Suprapubic skin (tissue), 4 donors: ENCODE measurements at regions not wholly inside any gene's neighbourhood (a gene's known extent, or its start where the extent isn't known, plus 50 kb on each side); places are given as distances from the start of the nearest gene placed in this dataset.

Experiments
- DNase-seq, 2 donors: peaks; one replicate each; pipeline ENCODE4 v3.0.0-alpha.2; 2019; ENCODE audit warnings: low spot score in 2 of 2
- H3K27ac ChIP-seq: fragments of 200-600 bp; sonication (generic); one replicate; pipeline ENCODE4 v1.5.1; 2019
- H3K27me3 ChIP-seq: fragments of 200-600 bp; sonication (generic); one replicate; pipeline ENCODE4 v1.5.1; 2019
- H3K36me3 ChIP-seq: fragments of 200-600 bp; sonication (generic); one replicate; pipeline ENCODE4 v1.5.1; 2019
- H3K4me1 ChIP-seq: fragments of 200-600 bp; sonication (generic); one replicate; pipeline ENCODE4 v1.5.1; 2019
- H3K4me3 ChIP-seq: fragments of 200-600 bp; sonication (generic); one replicate; pipeline ENCODE4 v1.5.1; 2019; ENCODE audit warnings: mild to moderate bottlenecking
- H3K9me3 ChIP-seq: fragments of 200-600 bp; sonication (generic); one replicate; pipeline ENCODE4 v1.5.1; 2019
- EP300 ChIP-seq: sonication (generic); formaldehyde crosslinking; IDR thresholded peaks from one replicate; pipeline ENCODE4 v1.6.1; 2017; ENCODE audit warnings: antibody characterized with exemption
- POLR2A ChIP-seq, 2 donors: fragments of 450-650 bp; IDR thresholded peaks; one replicate each; pipeline ENCODE4 v1.6.1; 2017; ENCODE audit warnings: antibody characterized with exemption in 2 of 2, mild to moderate bottlenecking in 2 of 2, moderate library complexity in 2 of 2
- POLR2AphosphoS5 ChIP-seq, 3 donors: sonication (generic); formaldehyde crosslinking; IDR thresholded peaks; one replicate each; pipeline ENCODE4 v1.6.1; 2017; ENCODE audit warnings: antibody characterized with exemption in 3 of 3
- WGBS: methylation state at CpG from one replicate; pipeline ENCODE4 v1.1.5; 2018; 5-methylcytosine and 5-hydroxymethylcytosine counted together
- TF ChIP-seq, protein P1 (sequence below), 2 donors: fragments of 200-600 bp in 1 of 2; fragments of 450-650 bp in 1 of 2; sonication (generic) in 1 of 2; IDR thresholded peaks; one replicate each; pipeline ENCODE4 v1.5.1; 2016 to 2019; ENCODE audit warnings: antibody characterized with exemption in 2 of 2, mild to moderate bottlenecking in 1 of 2, moderate library complexity in 1 of 2

DNA sequence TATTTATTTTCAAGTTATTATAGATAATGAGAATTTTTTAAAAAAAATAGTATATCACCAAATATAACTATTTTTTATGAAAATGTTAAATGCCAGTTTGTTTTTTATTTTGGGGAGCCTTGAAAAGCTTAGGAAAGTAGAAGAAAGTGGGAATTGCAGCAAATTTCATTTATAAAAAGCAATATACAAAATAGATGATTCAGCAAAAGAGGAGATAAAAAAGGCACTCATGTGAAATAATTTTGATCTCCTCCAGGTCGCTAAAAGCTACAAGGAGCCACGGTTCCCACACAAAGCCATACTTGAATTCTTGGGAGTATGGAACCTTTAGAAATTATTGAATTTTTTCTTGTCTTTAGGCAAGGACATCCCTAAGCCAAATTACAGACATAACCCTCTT lies 625.0 kb upstream of the SGO1 start:
- H3K9me3 ChIP-seq, result peaks cover 9% of the 10 kb centered on the region
- WGBS, result 67% methylated on average over 2 of the region's 2 CpGs
- no peak overlapping the region for H3K27ac ChIP-seq
- H3K27me3 ChIP-seq, result no peaks in the 10 kb centered on the region
- no peak overlapping the region for H3K4me3 ChIP-seq
- no peaks in the 10 kb centered on the region for H3K36me3 ChIP-seq
- no peak for DNase-seq
- TF ChIP-seq, protein P1, sequence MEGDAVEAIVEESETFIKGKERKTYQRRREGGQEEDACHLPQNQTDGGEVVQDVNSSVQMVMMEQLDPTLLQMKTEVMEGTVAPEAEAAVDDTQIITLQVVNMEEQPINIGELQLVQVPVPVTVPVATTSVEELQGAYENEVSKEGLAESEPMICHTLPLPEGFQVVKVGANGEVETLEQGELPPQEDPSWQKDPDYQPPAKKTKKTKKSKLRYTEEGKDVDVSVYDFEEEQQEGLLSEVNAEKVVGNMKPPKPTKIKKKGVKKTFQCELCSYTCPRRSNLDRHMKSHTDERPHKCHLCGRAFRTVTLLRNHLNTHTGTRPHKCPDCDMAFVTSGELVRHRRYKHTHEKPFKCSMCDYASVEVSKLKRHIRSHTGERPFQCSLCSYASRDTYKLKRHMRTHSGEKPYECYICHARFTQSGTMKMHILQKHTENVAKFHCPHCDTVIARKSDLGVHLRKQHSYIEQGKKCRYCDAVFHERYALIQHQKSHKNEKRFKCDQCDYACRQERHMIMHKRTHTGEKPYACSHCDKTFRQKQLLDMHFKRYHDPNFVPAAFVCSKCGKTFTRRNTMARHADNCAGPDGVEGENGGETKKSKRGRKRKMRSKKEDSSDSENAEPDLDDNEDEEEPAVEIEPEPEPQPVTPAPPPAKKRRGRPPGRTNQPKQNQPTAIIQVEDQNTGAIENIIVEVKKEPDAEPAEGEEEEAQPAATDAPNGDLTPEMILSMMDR (IDR thresholded peaks at IDR 0.05), result no peak
- no peak for TF ChIP-seq EP300
- no peaks in the 10 kb centered on the region for H3K4me1 ChIP-seq

DNA sequence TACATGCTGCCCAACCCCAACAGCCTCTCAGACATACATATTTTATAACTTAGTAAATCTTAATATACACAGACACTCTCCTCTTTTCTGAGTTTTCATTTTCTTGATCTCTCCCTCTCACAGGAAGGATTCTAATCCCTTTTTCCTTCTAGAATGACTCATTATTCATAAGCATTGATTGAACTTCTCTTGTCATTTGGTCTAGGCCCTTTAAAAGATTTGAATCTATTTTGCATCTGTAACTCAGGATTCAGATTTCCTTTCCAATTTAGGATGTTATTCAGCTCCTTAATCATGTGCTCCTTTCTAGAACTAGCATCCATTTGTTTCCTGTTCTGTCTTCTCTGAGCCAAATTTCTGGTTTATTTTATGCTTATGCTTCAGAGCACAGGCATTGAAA lies 624.5 kb upstream of the SGO1 start:
- no peak for DNase-seq
- TF ChIP-seq EP300 (no peak), POLR2AphosphoS5 (IDR thresholded peaks at IDR 0.05) (no peak), POLR2A (IDR thresholded peaks at IDR 0.05) (no peak)
- TF ChIP-seq, protein P1 (IDR thresholded peaks at IDR 0.05), result no peak
- Histone ChIP-seq H3K4me1 (no peaks in the 10 kb centered on the region), H3K9me3 (peaks cover 9% of the 10 kb centered on the region), H3K4me3 (no peak overlapping the region), H3K27ac (no peak overlapping the region), H3K27me3 (no peaks in the 10 kb centered on the region), H3K36me3 (no peaks in the 10 kb centered on the region)

- Histone ChIP-seq H3K27ac (no peak overlapping the region), H3K9me3 (peaks cover 9% of the 10 kb centered on the region), H3K27me3 (no peaks in the 10 kb centered on the region), H3K4me1 (no peaks in the 10 kb centered on the region), H3K36me3 (no peaks in the 10 kb centered on the region), H3K4me3 (no peak overlapping the region)
- DNase-seq, result no peak
- 69% methylated on average over 3 of the region's 3 CpGs for WGBS
- TF ChIP-seq EP300 (no peak), POLR2AphosphoS5 (IDR thresholded peaks at IDR 0.05) (no peak)
- TF ChIP-seq, protein P1 (IDR thresholded peaks at IDR 0.05), result no peak
Measured at GRCh38 chr3:20809356-20809755, 623.4 kb upstream of the SGO1 start.

DNA sequence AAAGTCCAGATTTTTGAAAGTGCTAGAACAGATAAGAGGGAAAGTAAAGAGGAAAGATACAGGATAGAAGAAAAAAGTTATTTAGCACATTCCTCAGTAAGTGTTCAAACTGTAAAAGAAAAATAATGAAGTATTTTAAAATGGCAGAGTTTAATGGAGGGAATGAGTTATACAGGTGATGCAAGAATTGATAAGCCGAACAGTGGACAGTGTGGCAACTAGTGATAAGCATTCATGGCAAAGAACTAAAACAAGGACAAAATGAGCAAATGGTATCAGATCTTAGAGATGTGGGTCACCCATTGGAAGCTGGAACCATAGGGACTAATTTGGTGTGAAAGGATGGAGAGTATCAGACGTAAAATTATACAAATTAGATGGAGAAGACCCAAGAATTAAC lies 622.9 kb upstream of the SGO1 start:
- no peak for TF ChIP-seq EP300
- TF ChIP-seq, protein P1 (IDR thresholded peaks at IDR 0.05), result no peak
- no peak for DNase-seq

DNA sequence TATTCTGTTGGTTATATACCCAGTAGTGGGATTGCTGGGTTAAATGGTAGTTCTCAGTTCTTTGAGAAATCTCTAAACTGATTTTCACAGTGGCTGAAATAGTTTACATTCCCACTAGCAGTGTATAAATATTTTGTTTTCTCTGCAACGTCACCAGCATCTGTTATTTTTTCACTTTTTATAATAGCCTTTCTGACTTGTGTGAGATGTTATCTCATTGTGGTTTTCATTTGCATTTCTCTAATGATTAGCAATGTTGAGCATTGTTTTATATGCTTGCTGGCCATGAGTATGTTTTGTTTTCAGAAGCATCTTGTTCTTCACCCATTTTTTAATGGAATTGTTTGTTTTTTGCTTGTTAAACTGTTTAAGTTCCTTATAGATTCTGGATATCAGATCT lies 612.7 kb upstream of the SGO1 start:
- H3K4me1 ChIP-seq, result no peaks in the 10 kb centered on the region
- WGBS, result 56% methylated on average over 1 of the region's 1 CpG
- TF ChIP-seq EP300 (no peak), POLR2A (IDR thresholded peaks at IDR 0.05) (no peak), POLR2AphosphoS5 (IDR thresholded peaks at IDR 0.05) (no peak)
- TF ChIP-seq, protein P1 (IDR thresholded peaks at IDR 0.05), result no peak
- no peaks in the 10 kb centered on the region for H3K27me3 ChIP-seq
- no peak overlapping the region for H3K27ac ChIP-seq
- peaks cover 10% of the 10 kb centered on the region for H3K9me3 ChIP-seq
- H3K4me3 ChIP-seq, result no peak overlapping the region
- H3K36me3 ChIP-seq, result no peaks in the 10 kb centered on the region
- DNase-seq, result no peak

More for the DNA sequence above, 622.9 kb upstream of the SGO1 start:
- peaks cover 9% of the 10 kb centered on the region for H3K9me3 ChIP-seq
- no peaks in the 10 kb centered on the region for H3K36me3 ChIP-seq
- no peak overlapping the region for H3K27ac ChIP-seq
- 90% methylated on average over 2 of the region's 2 CpGs for WGBS
- no peaks in the 10 kb centered on the region for H3K27me3 ChIP-seq
- H3K4me1 ChIP-seq, result no peaks in the 10 kb centered on the region
- H3K4me3 ChIP-seq, result no peak overlapping the region
